ENCODE measurements at regions not wholly inside any gene's neighbourhood (a gene's known extent, or its start where the extent isn't known, plus 50 kb on each side); places are given as distances from the start of the nearest gene placed in this dataset.

GRCh38 chr1:29945426-29945825, 709.1 kb downstream of the PTPRU start:
- H3K27me3 ChIP-seq (replicated peaks in 1 of 2; ENCODE audit: control insufficient read depth in 2 of 2, insufficient read depth in 2 of 2, low read length in 1 of 2): no peaks in the 10 kb centered on the region; a peak in 1 of 4 replicates
- no peaks in the 10 kb centered on the region for H3K79me2 ChIP-seq (ENCODE audit: control insufficient read depth, insufficient read depth, low read length)
- H3K9me3 ChIP-seq (replicated peaks; ENCODE audit: control insufficient read depth, insufficient read depth, low read length): no peaks in the 10 kb centered on the region
- no peaks in the 10 kb centered on the region for H4K20me1 ChIP-seq (ENCODE audit: control insufficient read depth, insufficient read depth)
- no peaks in the 10 kb centered on the region for H3K36me3 ChIP-seq (ENCODE audit: control insufficient read depth in 2 of 2, insufficient read depth in 2 of 2, low read length in 1 of 2)
- H3K4me1 ChIP-seq (ENCODE audit: control insufficient read depth, insufficient read depth, low read length): no peaks in the 10 kb centered on the region
- H3K9ac ChIP-seq (ENCODE audit: control insufficient read depth, insufficient read depth, low read length): no peak overlapping the region
- ChIA-PET CTCF (no interaction called here), RAD21 (ENCODE audit: unreplicated experiment) (no interaction called here), POLR2A (no interaction called here), SMC1A (ENCODE audit: uncharacterized antibody, unreplicated experiment) (no interaction called here)
- H3K27ac ChIP-seq (ENCODE audit: control insufficient read depth, insufficient read depth): no peak overlapping the region
- intact Hi-C loops (cut with micrococcal nuclease; ENCODE audit: unreplicated experiment) (no loop called here), in situ Hi-C loops (cut with MboI) (no loop called here)
- H2AFZ ChIP-seq (ENCODE audit: control insufficient read depth, low read depth, low read length): no peak overlapping the region
- ATAC-seq (no peak), DNase-seq (ENCODE audit: low read depth, low spot score) (no peak), FAIRE-seq (no peak)
- no TSS peak for BruUV-seq (replicated peaks)
- no peak overlapping the region for H3K4me2 ChIP-seq (ENCODE audit: control insufficient read depth, insufficient read depth)
- WGBS (ENCODE audit: insufficient coverage, insufficient replicate concordance, low lambda C conversion rate, missing lambda C conversion rate): 34% methylated on average over 10 of the region's 10 CpGs
- TF ChIP-seq NFYB (IDR thresholded peaks at IDR 0.05; ENCODE audit: insufficient read depth, low read depth, low read length) (no peak), BRCA1 (IDR thresholded peaks at IDR 0.05; ENCODE audit: low read depth, low read length) (no peak), SUZ12 (IDR thresholded peaks at IDR 0.05; ENCODE audit: unreplicated experiment) (no peak), ZNF274 (IDR thresholded peaks at IDR 0.05; ENCODE audit: insufficient read depth, insufficient read length) (no peak), NKRF (conservative IDR thresholded peaks at IDR 0.05) (no peak), IRF3 (IDR thresholded peaks at IDR 0.05) (no peak)
- TF ChIP-seq, protein P1, sequence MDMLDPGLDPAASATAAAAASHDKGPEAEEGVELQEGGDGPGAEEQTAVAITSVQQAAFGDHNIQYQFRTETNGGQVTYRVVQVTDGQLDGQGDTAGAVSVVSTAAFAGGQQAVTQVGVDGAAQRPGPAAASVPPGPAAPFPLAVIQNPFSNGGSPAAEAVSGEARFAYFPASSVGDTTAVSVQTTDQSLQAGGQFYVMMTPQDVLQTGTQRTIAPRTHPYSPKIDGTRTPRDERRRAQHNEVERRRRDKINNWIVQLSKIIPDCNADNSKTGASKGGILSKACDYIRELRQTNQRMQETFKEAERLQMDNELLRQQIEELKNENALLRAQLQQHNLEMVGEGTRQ (IDR thresholded peaks at IDR 0.05; ENCODE audit: borderline replicate concordance, low read depth, low read length): no peak
- H3K4me3 ChIP-seq: no peak overlapping the region
